Fibroblast of upper back skin (primary cell): ENCODE measurements at regions not wholly inside any gene's neighbourhood (a gene's known extent, or its start where the extent isn't known, plus 50 kb on each side); places are given as distances from the start of the nearest gene placed in this dataset.

Experiments used
- DNase-seq: peaks from one replicate; pipeline ENCODE4 v3.0.0-alpha.2; 2013

GRCh38 chr3:180287703-180288102 is 251.0 kb upstream of the PEX5L start:
- no peak for DNase-seq

- no peak for DNase-seq
Measured at GRCh38 chr3:180288816-180289215, 252.1 kb upstream of the PEX5L start.

- DNase-seq = no peak
Measured at GRCh38 chr3:180290300-180290699, 253.6 kb upstream of the PEX5L start.

GRCh38 chr3:180294282-180295027 is 257.7 kb upstream of the PEX5L start:
- DNase-seq = no peak

GRCh38 chr3:180295811-180296210 is 259.1 kb upstream of the PEX5L start:
- no peak for DNase-seq

- no peak for DNase-seq
Measured at GRCh38 chr3:180296971-180297370, 260.2 kb upstream of the PEX5L start.

GRCh38 chr3:180306155-180306554 is 269.4 kb upstream of the PEX5L start:
- no peak for DNase-seq

- peak; percentile 32 for DNase-seq
Measured at GRCh38 chr3:180306691-180307090, 270.0 kb upstream of the PEX5L start.

GRCh38 chr3:180311242-180311641 is 274.5 kb upstream of the PEX5L start:
- no peak for DNase-seq

- no peak for DNase-seq
Measured at GRCh38 chr3:180316321-180316720, 279.6 kb upstream of the PEX5L start.

- DNase-seq = peak; percentile 32
Measured at GRCh38 chr3:180319461-180319860, 282.5 kb upstream of the TTC14 start.

- DNase-seq = peak; percentile 58
Measured at GRCh38 chr3:180320631-180321030, 281.3 kb upstream of the TTC14 start.

- no peak for DNase-seq
Measured at GRCh38 chr3:180321534-180321933, 280.4 kb upstream of the TTC14 start.

GRCh38 chr3:180322829-180323228 is 279.1 kb upstream of the TTC14 start:
- no peak for DNase-seq

GRCh38 chr3:180324791-180325190 is 277.2 kb upstream of the TTC14 start:
- no peak for DNase-seq

GRCh38 chr3:180325533-180325932 is 276.4 kb upstream of the TTC14 start:
- no peak for DNase-seq

- no peak for DNase-seq
Measured at GRCh38 chr3:180325958-180326357, 276.0 kb upstream of the TTC14 start.

- DNase-seq = no peak
Measured at GRCh38 chr3:180329187-180329586, 272.8 kb upstream of the TTC14 start.

GRCh38 chr3:180329847-180330246 is 272.1 kb upstream of the TTC14 start:
- no peak for DNase-seq

- no peak for DNase-seq
Measured at GRCh38 chr3:180330440-180330839, 271.5 kb upstream of the TTC14 start.

GRCh38 chr3:180332608-180333007 is 269.4 kb upstream of the TTC14 start:
- no peak for DNase-seq

GRCh38 chr3:180335050-180335449 is 266.9 kb upstream of the TTC14 start:
- no peak for DNase-seq

GRCh38 chr3:180340395-180340794 is 261.6 kb upstream of the TTC14 start:
- DNase-seq = no peak

GRCh38 chr3:180341516-180341915 is 260.4 kb upstream of the TTC14 start:
- DNase-seq = no peak

- DNase-seq = no peak
Measured at GRCh38 chr3:180351601-180352000, 250.4 kb upstream of the TTC14 start.
